Activated CD4-positive, alpha-beta T cell treated with anti-CD3 and anti-CD28 coated beads, Interleukin-2, amount 50 U/mL, for 48 hours (primary cell): ENCODE measurements at regions not wholly inside any gene's neighbourhood (a gene's known extent, or its start where the extent isn't known, plus 50 kb on each side); places are given as distances from the start of the nearest gene placed in this dataset.
"Not testable (repeated sequence)": the region's sequence is repeated elsewhere in the genome, so short reads cannot be mapped to it uniquely, and the experiment has no call there.

Experiments used
- DNase-seq, 2 experiments: peaks; one replicate each; pipeline ENCODE4 v3.0.0-alpha.2; 2020

DNA sequence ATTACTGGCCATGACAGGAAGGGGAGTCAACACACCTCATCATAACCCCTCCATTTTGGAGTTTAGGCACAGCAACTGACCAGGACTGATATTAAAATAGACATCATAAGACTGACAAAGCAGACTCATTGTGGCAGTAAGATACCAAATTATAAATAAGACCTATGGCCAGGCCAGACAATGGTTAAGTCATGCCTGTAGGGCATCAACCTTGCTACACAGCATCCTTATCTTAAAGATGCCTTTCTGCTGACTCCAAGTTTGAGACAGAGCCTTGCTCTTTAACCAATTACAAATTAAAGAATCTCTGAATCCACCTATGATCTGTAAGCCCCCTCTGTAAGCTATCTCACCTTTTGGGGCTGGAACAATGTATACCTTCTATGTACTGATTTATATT is 65.5 kb downstream of the VCX2 start:
- no peak for DNase-seq

DNA sequence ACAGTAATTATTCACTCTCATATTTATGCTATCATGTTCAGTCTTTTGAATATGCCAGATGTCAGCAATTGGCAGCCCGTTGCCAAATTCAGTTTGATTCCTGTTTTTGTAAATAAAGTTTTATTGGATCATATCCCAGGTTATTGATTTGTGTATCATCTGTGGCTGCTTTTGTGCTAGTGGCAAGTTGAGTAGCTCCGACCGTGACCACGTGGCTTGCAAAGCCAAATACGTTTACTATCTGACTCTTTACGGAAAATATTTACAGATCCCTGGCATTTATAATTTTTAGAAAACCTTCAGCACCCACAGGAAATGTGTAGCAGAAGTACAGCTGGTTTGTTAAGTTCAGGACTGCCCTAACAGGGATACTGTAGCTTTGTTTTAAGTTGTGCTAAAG is 67.4 kb downstream of the VCX2 start:
- DNase-seq: no peak

- no peak for DNase-seq
Observed at GRCh38 chrX:8091510-8091909, 79.6 kb downstream of the VCX2 start.

DNA sequence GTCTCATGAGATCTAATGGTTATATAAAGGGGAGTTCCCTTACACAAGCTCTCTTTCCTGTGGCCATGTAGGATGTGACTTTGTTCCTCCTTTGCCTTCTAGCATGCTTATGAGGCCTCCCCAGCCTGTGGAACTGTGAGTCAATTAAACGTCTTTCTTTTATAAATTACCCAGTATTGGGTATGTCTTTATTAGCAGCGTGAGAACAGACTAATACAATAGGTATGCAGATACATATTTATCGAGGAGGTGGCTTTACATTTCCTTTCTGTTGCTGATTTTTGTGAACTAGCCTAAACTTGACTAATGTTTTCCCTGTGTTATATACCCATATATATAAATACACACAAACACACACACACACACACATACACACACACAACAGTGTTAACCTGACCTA is 80.2 kb downstream of the VCX2 start:
- no peak for DNase-seq

GRCh38 chrX:8090482-8090881 is 80.6 kb downstream of the VCX2 start:
- no peak for DNase-seq

GRCh38 chrX:8089141-8089540 is 81.9 kb downstream of the VCX2 start:
- DNase-seq: no peak

GRCh38 chrX:8084006-8084405 is 87.1 kb downstream of the VCX2 start:
- no peak for DNase-seq

DNA sequence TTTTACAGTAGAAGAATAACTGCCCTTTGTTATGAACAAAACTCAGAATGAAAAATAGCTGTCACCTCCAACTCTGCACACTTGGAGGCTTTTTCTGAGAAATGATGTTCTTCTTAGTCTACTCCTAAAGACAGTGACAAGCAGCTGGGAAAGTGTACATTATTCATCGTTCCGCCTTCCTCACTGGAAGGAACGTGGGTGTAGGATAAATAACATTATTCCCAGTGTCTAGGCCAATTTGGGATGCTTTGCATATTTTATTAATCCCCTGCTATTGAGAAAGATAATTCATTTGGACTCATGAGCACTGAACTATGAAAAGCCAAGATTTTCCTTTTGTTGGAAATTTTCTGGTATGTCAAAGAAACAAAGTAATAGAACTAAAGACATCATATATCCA is 87.8 kb downstream of the VCX2 start:
- DNase-seq: no peak

GRCh38 chrX:8075636-8076035 is 95.4 kb downstream of the VCX2 start:
- DNase-seq: no peak

DNA sequence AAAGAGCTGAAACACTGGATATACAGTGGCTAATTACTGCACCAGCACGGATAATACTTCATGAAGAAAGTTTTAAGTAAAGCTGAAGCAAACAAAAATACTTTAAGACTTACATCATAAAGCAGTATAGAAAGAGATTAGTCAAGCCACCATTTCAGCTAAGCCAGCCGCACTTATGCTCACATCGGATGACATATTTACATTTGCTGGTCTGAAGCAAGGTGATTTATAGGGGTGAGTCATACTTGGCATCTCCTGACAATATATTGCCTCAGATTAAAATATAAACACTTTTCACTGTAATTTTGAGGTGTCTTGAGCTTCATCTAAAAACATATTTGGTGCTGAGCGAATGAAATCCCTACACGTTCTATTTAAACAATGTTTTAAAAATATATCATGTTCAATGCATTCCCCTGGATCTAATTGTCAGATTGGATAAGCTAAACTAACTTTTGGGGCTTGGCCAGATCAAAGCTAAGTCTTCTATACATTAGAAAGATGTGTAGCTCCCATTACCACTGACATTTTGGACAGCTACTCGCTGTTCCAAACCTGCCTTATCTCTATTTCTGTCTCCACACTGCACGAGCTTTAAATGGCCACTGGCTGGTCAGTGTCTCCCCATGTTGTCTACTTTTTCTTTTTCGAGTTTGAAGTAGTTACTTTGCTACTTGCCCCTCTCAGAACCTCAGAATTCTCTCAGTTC is 103.2 kb downstream of the VCX2 start:
- no peak for DNase-seq

DNA sequence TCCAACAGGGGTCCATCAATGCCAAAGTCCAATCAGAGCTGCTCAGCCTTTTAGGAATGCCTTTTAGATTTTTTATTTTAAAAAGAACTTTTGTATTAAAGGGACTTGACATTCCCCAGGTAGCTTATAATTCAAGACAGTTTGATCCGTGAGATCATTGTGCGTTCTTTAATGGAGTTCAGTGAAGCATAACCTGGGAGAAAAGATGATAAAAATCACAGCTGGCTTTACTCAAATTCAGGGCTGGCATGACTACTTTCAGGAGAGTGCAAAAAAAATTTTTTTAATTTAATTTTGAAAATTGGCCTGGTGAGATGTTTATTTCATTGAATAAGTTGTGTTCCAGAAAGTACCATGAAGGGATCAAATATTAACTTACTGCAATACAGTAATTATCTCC is 118.2 kb downstream of the VCX2 start:
- DNase-seq: no peak

DNA sequence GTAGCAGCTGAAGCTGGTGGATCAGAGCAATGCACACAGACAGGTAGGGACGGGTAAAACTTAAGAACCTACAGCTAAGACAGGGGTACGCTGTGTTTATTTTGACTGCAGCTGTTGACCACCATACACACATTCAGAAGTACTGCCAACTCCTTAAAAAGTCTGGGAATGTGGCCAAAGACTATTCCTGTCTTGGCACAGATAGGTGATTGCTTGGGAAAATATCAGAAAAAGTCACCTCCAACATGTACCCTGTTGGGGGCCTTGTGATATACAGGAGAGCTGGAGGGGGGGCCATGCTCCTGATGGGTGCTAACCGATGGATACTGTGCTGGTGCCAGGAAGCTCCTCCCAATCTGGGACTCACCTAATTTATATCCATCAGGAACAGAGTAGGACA is 121.2 kb downstream of the VCX2 start:
- DNase-seq: no peak

DNA sequence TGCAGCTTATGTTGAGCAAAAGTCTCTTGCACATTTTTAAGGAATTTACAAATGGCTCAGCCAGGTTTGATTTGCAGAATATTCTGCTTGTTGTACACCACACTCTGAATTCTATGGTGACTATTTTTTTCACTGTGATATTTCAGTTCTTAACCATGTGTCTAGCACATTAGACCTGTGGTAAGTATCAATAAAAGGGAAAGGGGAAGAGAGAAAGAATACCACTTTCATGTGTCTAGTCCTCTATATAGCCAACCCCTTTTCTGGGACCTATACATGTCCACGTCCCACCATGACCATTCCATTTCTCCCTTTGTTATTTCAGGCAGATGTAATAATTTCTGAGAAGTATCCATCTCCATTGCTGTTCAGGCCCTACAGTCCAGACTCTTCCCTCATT is 121.3 kb upstream of the PNPLA4 start:
- no peak for DNase-seq

DNA sequence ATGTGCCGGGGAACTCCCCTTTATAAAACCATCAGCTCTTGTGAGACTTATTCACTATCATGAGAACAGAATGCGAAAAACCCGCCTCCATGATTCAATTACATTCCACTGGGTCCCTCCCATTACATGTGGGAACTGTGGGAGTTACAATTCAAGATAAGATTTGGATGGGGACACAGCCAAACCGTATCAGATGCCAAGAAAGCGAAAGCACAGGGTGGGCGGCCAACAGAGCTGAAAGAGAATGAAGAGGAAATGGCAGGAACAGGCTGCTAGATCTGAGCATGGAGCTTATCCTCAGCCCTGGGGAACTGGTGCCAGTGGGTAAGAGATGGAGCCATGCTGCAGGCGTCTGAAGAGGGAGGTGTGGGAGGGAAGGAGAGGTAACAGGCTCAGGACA is 117.7 kb upstream of the PNPLA4 start:
- DNase-seq: no peak

DNA sequence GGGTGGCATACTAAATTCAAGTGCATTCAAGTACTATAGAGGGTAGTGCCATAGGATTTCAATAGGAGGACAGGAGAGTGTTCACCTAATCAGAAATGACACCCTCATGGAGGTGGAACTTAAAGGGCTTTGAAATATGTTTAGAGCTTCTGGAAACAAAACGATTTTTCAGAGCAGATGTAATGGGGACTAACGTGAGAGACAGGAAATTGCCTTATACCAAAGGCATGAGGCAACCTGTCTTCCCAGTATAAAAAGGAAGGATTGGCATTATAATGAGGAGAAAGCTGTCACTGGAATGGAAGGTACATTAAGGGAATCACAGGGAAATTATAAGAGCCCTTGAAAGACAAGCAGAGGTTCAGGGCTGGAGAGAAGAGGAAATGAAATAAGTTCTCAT is 116.3 kb upstream of the PNPLA4 start:
- no peak for DNase-seq

GRCh38 chrX:8043121-8043520 is 115.9 kb upstream of the PNPLA4 start:
- DNase-seq: no peak

GRCh38 chrX:8042304-8042703 is 115.1 kb upstream of the PNPLA4 start:
- no peak for DNase-seq

GRCh38 chrX:8039711-8040110 is 112.5 kb upstream of the PNPLA4 start:
- DNase-seq: not testable (repeated sequence)

- DNase-seq: no peak
Observed at GRCh38 chrX:8037593-8038348, 110.6 kb upstream of the PNPLA4 start.

- no peak for DNase-seq
Observed at GRCh38 chrX:8036914-8037313, 109.7 kb upstream of the PNPLA4 start.

DNA sequence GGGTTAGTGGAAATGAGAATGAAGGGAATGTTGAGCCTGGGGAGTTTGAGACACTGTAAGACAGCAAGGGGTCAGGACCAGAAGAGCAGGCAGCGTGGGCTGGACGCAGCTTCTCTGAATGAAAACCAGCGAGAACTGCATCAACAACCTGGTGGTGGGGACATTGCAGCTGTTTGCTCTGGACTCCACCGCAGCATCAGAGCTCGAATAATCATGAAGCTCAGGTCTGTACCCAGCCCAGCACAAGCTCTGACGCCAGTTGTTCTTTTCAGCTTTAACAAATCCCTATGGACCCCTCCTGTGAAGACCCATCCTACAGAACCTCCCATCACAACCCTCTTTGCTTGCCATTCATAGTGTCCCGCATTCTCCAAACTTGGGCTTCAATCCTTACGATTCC is 106.8 kb upstream of the PNPLA4 start:
- DNase-seq: no peak

DNA sequence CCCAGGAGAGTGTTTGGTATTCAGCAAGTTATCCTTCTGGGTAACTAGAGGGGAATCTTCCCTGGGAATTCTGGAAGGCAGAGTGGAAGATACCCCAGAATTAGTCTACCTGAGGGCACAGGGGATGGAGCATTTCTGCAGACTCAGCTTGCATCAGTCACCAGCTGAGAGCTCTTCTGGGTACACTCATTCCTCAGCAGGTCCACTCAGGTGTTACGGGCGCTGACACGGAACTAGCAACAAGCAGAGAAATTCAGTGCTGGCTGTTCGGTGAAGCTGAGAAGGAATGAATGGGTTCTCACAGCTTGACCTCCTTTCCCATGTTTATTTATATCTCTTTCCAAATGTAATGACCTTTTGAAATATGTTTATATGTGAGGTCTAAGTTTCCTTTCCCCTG is 106.0 kb upstream of the PNPLA4 start:
- no peak for DNase-seq

- DNase-seq: no peak
Observed at GRCh38 chrX:8030361-8030760, 103.1 kb upstream of the PNPLA4 start.

DNA sequence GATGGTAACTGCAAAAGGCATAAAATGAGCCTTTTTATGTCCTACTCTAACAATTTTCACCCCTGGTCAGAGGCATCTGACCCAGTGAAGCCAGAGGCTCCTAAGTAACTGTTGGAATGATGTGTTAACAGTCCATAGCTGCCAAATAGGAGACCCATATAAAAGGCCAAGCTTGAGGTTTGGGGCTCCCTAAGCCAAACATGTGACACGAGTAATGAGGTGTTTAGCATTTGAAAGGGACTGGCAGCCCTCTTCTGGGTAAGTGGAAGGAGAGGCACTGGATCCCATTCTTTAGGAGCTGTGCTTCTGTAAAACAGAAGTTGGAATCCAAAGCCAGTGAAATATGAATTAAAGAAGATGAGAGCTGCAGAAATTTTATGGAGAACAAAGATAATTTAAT is 100.6 kb upstream of the PNPLA4 start:
- no peak for DNase-seq

DNA sequence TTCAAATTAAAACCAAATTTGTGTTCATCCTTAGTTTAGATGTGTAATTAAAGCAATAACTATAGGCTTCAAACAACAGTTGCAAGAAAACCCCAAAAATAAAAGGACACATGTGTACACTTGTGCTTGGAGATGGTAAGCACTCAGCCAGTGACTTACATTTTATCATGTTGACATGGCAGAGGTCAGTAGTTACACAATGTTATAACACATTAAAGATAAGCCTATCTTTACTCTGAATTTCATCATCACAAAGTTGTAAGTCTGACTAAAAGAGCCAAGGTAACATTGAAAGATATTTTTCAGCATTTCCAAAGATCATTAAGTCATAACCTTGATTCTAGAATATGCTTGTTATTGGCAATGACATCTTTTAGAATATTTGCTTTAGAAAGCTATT is 98.5 kb upstream of the PNPLA4 start:
- no peak for DNase-seq
